ENCODE measurements at regions not wholly inside any gene's neighbourhood (a gene's known extent, or its start where the extent isn't known, plus 50 kb on each side); places are given as distances from the start of the nearest gene placed in this dataset.

- TF ChIP-seq ZNF260 (CRISPR knock-in tag; IDR thresholded peaks at IDR 0.05; ENCODE audit: borderline replicate concordance, low read depth) (no peak), CEBPG (CRISPR knock-in tag; IDR thresholded peaks at IDR 0.05) (no peak), MTA3 (CRISPR knock-in tag; IDR thresholded peaks at IDR 0.05) (no peak), AGO2 (optimal IDR thresholded peaks at IDR 0.05; ENCODE audit: low read depth, low read length) (no peak), JDP2 (CRISPR knock-in tag; IDR thresholded peaks at IDR 0.05; ENCODE audit: borderline replicate concordance) (no peak), ZNF253 (CRISPR knock-in tag; IDR thresholded peaks at IDR 0.05; ENCODE audit: borderline replicate concordance) (no peak), ZFY (CRISPR knock-in tag; IDR thresholded peaks at IDR 0.05) (no peak), ELF4 (CRISPR knock-in tag; IDR thresholded peaks at IDR 0.05; ENCODE audit: borderline replicate concordance) (no peak), ZFP37 (CRISPR knock-in tag; IDR thresholded peaks at IDR 0.05; ENCODE audit: borderline replicate concordance) (no peak)
Measured at GRCh38 chr5:173673295-173674101, 57.0 kb upstream of the BOD1 start.

All from HepG2 (cell line).